ENCODE measurements at regions not wholly inside any gene's neighbourhood (a gene's known extent, or its start where the extent isn't known, plus 50 kb on each side); places are given as distances from the start of the nearest gene placed in this dataset.

- TF ChIP-seq, protein P1, sequence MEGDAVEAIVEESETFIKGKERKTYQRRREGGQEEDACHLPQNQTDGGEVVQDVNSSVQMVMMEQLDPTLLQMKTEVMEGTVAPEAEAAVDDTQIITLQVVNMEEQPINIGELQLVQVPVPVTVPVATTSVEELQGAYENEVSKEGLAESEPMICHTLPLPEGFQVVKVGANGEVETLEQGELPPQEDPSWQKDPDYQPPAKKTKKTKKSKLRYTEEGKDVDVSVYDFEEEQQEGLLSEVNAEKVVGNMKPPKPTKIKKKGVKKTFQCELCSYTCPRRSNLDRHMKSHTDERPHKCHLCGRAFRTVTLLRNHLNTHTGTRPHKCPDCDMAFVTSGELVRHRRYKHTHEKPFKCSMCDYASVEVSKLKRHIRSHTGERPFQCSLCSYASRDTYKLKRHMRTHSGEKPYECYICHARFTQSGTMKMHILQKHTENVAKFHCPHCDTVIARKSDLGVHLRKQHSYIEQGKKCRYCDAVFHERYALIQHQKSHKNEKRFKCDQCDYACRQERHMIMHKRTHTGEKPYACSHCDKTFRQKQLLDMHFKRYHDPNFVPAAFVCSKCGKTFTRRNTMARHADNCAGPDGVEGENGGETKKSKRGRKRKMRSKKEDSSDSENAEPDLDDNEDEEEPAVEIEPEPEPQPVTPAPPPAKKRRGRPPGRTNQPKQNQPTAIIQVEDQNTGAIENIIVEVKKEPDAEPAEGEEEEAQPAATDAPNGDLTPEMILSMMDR (IDR thresholded peaks at IDR 0.05; ENCODE audit: poor library complexity) = no peak
- TF ChIP-seq EZH2 (IDR thresholded peaks at IDR 0.05; ENCODE audit: borderline replicate concordance) (no peak), EZH2phosphoT487 (IDR thresholded peaks at IDR 0.05; ENCODE audit: low read depth, severe bottlenecking, unreplicated experiment) (no peak)
Observed at GRCh38 chr6:43931201-43931600, 161.2 kb downstream of the VEGFA start.

Measured in hepatocyte (in vitro differentiated cells).